Common myeloid progenitor, CD34-positive (primary cell): ENCODE measurements at regions not wholly inside any gene's neighbourhood (a gene's known extent, or its start where the extent isn't known, plus 50 kb on each side); places are given as distances from the start of the nearest gene placed in this dataset.

Experiments used
- CTCF ChIA-PET: fragments of 350-600 bp; sonication (Branson Sonifier 250); formaldehyde crosslinking; loops from one replicate; lab custom pipeline; 2021; ENCODE audit warnings: antibody characterized with exemption; lab: Charles Lee
- POLR2A ChIA-PET: fragments of 350-600 bp; sonication (Branson Sonifier 250); formaldehyde crosslinking; loops from one replicate; lab custom pipeline; 2021; ENCODE audit warnings: antibody characterized with exemption; lab: Charles Lee
- DNase-seq, 3 donors: peaks; one replicate each; pipeline versions ENCODE4 v3.0.0 to v3.0.0-alpha.2; 2013
- H3K27ac ChIP-seq, 2 experiments: 1 replicate in 1 of 2; 2 replicates in 1 of 2; pipeline ENCODE4 v1.7.0; 2013; ENCODE audit warnings: inconsistent platforms in 2 of 2, low read length in 2 of 2, mild to moderate bottlenecking in 2 of 2, low read depth in 1 of 2, moderate library complexity in 1 of 2; ENCODE audit not compliant: severe bottlenecking in 2 of 2, insufficient read depth in 1 of 2, poor library complexity in 1 of 2
- H3K27me3 ChIP-seq, 5 experiments: replicated peaks in 2 of 5; 1 replicate in 3 of 5; 2 replicates in 2 of 5; pipeline versions ENCODE4 v1.6.1 to v1.7.0; 2013; ENCODE audit warnings: low read length in 4 of 5, mild to moderate bottlenecking in 2 of 5, moderate library complexity in 2 of 5, inconsistent platforms in 1 of 5; ENCODE audit not compliant: insufficient read depth in 5 of 5, control insufficient read depth in 4 of 5
- H3K36me3 ChIP-seq, 4 experiments: 1 replicate in 2 of 4; 2 replicates in 2 of 4; pipeline versions ENCODE4 v1.6.1 to v1.7.0; 2013; ENCODE audit warnings: low read length in 3 of 4, control low read depth in 1 of 4, mild to moderate bottlenecking in 1 of 4; ENCODE audit not compliant: control insufficient read depth in 4 of 4, insufficient read depth in 4 of 4
- H3K4me1 ChIP-seq, 4 experiments: 1 replicate in 3 of 4; 2 replicates in 1 of 4; pipeline versions ENCODE4 v1.6.1 to v1.7.1; 2013; ENCODE audit warnings: low read length in 3 of 4, mild to moderate bottlenecking in 3 of 4, control low read depth in 1 of 4, inconsistent platforms in 1 of 4, moderate library complexity in 1 of 4; ENCODE audit not compliant: control insufficient read depth in 4 of 4, insufficient read depth in 4 of 4; ENCODE audit errors: control extremely low read depth in 1 of 4
- H3K4me3 ChIP-seq, 7 experiments: 1 replicate in 4 of 7; 2 replicates in 3 of 7; pipeline versions ENCODE4 v1.5.1 to v1.7.0; 2013; ENCODE audit warnings: mild to moderate bottlenecking in 7 of 7, low read length in 6 of 7, moderate library complexity in 6 of 7, inconsistent platforms in 2 of 7, low read depth in 2 of 7, control low read depth in 1 of 7; ENCODE audit not compliant: insufficient read depth in 4 of 7, control insufficient read depth in 1 of 7; ENCODE audit errors: extremely low read depth in 1 of 7
- H3K9me3 ChIP-seq, 5 experiments: 1 replicate in 4 of 5; 2 replicates in 1 of 5; pipeline versions ENCODE4 v1.6.1 to v1.7.1; 2013; ENCODE audit warnings: low read length in 4 of 5, mild to moderate bottlenecking in 2 of 5, inconsistent platforms in 1 of 5, low read depth in 1 of 5, moderate library complexity in 1 of 5; ENCODE audit not compliant: control insufficient read depth in 4 of 5, insufficient read depth in 2 of 5; ENCODE audit errors: control extremely low read depth in 1 of 5
- WGBS: methylation state at CpG from one replicate; pipeline ENCODE4 v1.1.5; 2013; ENCODE audit not compliant: insufficient coverage; 5-methylcytosine and 5-hydroxymethylcytosine counted together

GRCh38 chr13:100883453-100883852, 208.9 kb upstream of the TMTC4 start:
- H3K27ac ChIP-seq, result no peak overlapping the region
- H3K36me3 ChIP-seq, result no peaks in the 10 kb centered on the region
- 100% methylated on average over 2 of the region's 3 CpGs for WGBS
- DNase-seq, result no peak
- peaks cover 0 to 9% (median 2%) of the 10 kb centered on the region in 4 experiments for H3K4me1 ChIP-seq
- H3K27me3 ChIP-seq, result no peaks in the 10 kb centered on the region
- ChIA-PET POLR2A (no interaction called here), CTCF (no interaction called here)
- H3K4me3 ChIP-seq, result no peak overlapping the region
- no peaks in the 10 kb centered on the region for H3K9me3 ChIP-seq

- WGBS, result 97% methylated on average over 7 of the region's 7 CpGs
- H3K4me1 ChIP-seq, result no peaks in the 10 kb centered on the region
Observed at GRCh38 chr13:100881291-100881864, 206.8 kb upstream of the TMTC4 start.

GRCh38 chr13:100880166-100880565, 205.6 kb upstream of the TMTC4 start:
- H3K4me1 ChIP-seq, result peaks cover 0 to 4% (median 0%) of the 10 kb centered on the region in 4 experiments
- peaks cover 0 to 3% (median 0%) of the 10 kb centered on the region in 5 experiments for H3K9me3 ChIP-seq
- WGBS, result 74% methylated on average over 3 of the region's 3 CpGs
- H3K27me3 ChIP-seq, result no peaks in the 10 kb centered on the region
- no peak overlapping the region for H3K27ac ChIP-seq
- H3K36me3 ChIP-seq, result no peaks in the 10 kb centered on the region
- DNase-seq, result no peak
- no peak overlapping the region for H3K4me3 ChIP-seq
- ChIA-PET CTCF (no interaction called here), POLR2A (no interaction called here)

More at GRCh38 chr13:100881291-100881864, 206.8 kb upstream of the TMTC4 start:
- no peaks in the 10 kb centered on the region for H3K27me3 ChIP-seq
- DNase-seq, result no peak
- no peak overlapping the region for H3K4me3 ChIP-seq
- H3K27ac ChIP-seq, result no peak overlapping the region
- peaks cover 0 to 1% (median 0%) of the 10 kb centered on the region in 5 experiments for H3K9me3 ChIP-seq
- H3K36me3 ChIP-seq, result no peaks in the 10 kb centered on the region
- ChIA-PET POLR2A (no interaction called here), CTCF (no interaction called here)

- Histone ChIP-seq H3K27me3 (no peaks in the 10 kb centered on the region), H3K9me3 (peaks cover 0 to 3% (median 0%) of the 10 kb centered on the region in 5 experiments), H3K4me1 (peaks cover 0 to 4% (median 0%) of the 10 kb centered on the region in 4 experiments), H3K4me3 (no peak overlapping the region), H3K27ac (no peak overlapping the region), H3K36me3 (no peaks in the 10 kb centered on the region)
- CTCF ChIA-PET, result no interaction called here
- POLR2A ChIA-PET, result no interaction called here
- no peak for DNase-seq
- WGBS, result 96% methylated on average over 5 of the region's 5 CpGs
Observed at GRCh38 chr13:100879255-100879654, 204.7 kb upstream of the TMTC4 start.

GRCh38 chr13:100876044-100876403, 201.4 kb upstream of the TMTC4 start:
- no peak overlapping the region for H3K4me3 ChIP-seq
- H3K4me1 ChIP-seq, result peaks cover 0 to 4% (median 0%) of the 10 kb centered on the region in 4 experiments
- ChIA-PET POLR2A (no interaction called here), CTCF (no interaction called here)
- no peaks in the 10 kb centered on the region for H3K36me3 ChIP-seq
- H3K9me3 ChIP-seq, result peaks cover 0 to 9% (median 0%) of the 10 kb centered on the region in 5 experiments
- H3K27me3 ChIP-seq, result peaks cover 0 to 2% (median 0%) of the 10 kb centered on the region in 5 experiments
- no peak overlapping the region for H3K27ac ChIP-seq
- WGBS, result 64% methylated on average over 1 of the region's 2 CpGs
- no peak for DNase-seq

- H3K4me1 ChIP-seq, result peaks cover 0 to 4% (median 0%) of the 10 kb centered on the region in 4 experiments
- H3K9me3 ChIP-seq, result peaks cover 0 to 9% (median 0%) of the 10 kb centered on the region in 5 experiments
- peak; percentile 15 to 84 (median 67) for DNase-seq
- no peaks in the 10 kb centered on the region for H3K36me3 ChIP-seq
- 44% methylated on average over 3 of the region's 3 CpGs for WGBS
- peaks cover 0 to 2% (median 0%) of the 10 kb centered on the region in 5 experiments for H3K27me3 ChIP-seq
- no peak overlapping the region for H3K4me3 ChIP-seq
- ChIA-PET POLR2A (no interaction called here), CTCF (no interaction called here)
- H3K27ac ChIP-seq, result no peak overlapping the region
Observed at GRCh38 chr13:100875392-100876043, 200.9 kb upstream of the TMTC4 start.

- peaks cover 0 to 16% (median 5%) of the 10 kb centered on the region in 5 experiments for H3K9me3 ChIP-seq
- DNase-seq, result no peak
- H3K36me3 ChIP-seq, result no peaks in the 10 kb centered on the region
- H3K4me3 ChIP-seq, result no peak overlapping the region
- peaks cover 0 to 2% (median 0%) of the 10 kb centered on the region in 5 experiments for H3K27me3 ChIP-seq
- 94% methylated on average over 4 of the region's 4 CpGs for WGBS
- no peak overlapping the region for H3K27ac ChIP-seq
- CTCF ChIA-PET, result no interaction called here
- H3K4me1 ChIP-seq, result peaks cover 0 to 4% (median 0%) of the 10 kb centered on the region in 4 experiments
- POLR2A ChIA-PET, result no interaction called here
Observed at GRCh38 chr13:100872761-100873160, 198.2 kb upstream of the TMTC4 start.
